GM18511 (cell line): ENCODE measurements at regions not wholly inside any gene's neighbourhood (a gene's known extent, or its start where the extent isn't known, plus 50 kb on each side); places are given as distances from the start of the nearest gene placed in this dataset.
"Not testable (repeated sequence)": the region's sequence is repeated elsewhere in the genome, so short reads cannot be mapped to it uniquely, and the experiment has no call there.

Experiments
- ATAC-seq: cut with Tn5 transposase; IDR thresholded peaks from one replicate; pipeline ENCODE4 v1.9.1; 2021; ENCODE audit warnings: mild to moderate bottlenecking, moderate library complexity; ENCODE audit not compliant: unreplicated experiment

DNA sequence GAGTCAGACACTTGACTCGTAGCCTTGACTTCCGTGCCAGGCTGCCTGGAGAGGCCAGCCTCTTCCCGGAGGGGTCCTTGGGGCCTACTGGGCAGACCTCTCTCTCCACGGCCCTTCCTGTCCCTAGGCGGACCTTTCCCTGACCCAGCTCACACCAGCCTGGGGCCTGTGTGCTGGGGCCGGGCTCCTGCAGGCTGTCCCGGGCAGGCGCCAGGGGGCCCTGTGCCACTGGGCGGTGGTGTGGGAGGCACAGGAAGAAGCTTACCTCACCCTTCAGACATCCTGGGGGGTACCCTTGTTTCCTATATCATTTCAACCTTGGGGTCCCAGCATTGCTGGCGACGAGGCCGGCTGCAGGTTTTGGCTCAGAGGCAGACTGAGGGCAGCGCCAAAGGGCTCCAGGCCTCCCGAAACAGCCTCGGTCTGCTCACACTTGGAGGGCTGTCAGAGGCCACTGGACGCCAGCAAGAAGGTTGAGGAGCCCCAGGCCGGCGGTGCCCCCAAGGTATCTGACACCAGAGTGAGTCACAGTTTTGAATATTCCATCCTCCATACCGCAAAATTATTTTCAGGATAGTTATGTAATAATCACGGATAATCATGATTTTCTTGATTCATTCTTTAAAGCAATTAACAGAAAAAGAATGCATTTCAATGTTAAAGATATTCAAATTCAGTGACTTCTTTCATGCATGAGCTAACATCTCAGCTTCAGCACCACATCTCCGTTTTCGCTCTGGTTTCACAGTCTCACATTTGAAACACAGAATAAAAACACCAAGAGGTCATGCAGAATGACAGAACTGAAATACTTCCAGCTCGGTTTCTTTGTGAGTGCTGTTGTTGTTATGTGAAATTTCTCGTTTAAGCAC, 3967.6 kb upstream of the TPTE start:
- ATAC-seq: peak; percentile 44

DNA sequence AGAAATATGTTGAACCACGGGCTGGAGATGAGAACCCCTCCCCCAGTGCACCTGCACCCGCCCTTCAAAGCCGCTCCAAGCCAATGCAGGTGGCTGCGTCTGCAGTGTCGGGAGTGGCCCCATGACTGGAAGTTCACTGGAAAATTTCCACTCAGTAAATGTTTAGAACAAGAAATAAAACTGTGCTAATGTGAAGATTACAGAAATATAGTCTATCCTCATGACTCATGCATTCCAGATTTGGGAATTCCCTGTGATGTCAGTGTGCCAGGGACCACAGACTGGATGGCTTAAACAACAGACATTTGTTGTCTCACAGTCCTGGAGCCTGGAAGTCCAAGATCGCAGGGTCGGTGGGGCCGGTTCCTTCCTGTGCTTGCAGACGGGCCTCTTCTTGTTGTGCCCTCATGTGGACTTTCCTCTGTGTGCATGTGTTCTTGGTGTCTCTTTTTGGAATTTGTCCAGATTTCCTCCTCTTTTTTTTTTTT, 3967.0 kb upstream of the TPTE start:
- not testable (repeated sequence) for ATAC-seq

- peak; percentile 55 for ATAC-seq
Observed at GRCh38 chr21:6556516-6556915, 3964.9 kb upstream of the TPTE start.

DNA sequence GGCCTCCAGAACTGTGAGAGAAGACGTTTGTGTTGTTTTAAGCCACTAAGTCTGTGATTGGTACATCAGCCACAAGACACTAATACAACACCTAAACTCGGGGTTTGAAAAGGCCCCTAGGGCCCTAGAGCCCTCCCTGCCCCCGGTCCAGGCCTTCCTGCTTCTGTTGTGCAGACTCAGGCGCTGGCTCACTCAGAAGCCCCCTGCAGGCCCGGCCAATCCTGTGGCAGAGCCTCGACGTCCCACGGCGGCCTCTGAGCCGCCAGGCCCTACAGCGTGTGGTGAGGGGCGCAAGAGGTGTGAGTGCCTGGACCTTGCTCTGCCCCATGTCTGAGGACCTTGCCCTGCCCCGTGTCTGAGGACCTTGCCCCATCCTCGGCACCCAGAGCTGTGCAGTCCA, 3964.0 kb upstream of the TPTE start:
- not testable (repeated sequence) for ATAC-seq

- ATAC-seq: not testable (repeated sequence)
Observed at GRCh38 chr21:6561168-6561567, 3960.2 kb upstream of the TPTE start.

DNA sequence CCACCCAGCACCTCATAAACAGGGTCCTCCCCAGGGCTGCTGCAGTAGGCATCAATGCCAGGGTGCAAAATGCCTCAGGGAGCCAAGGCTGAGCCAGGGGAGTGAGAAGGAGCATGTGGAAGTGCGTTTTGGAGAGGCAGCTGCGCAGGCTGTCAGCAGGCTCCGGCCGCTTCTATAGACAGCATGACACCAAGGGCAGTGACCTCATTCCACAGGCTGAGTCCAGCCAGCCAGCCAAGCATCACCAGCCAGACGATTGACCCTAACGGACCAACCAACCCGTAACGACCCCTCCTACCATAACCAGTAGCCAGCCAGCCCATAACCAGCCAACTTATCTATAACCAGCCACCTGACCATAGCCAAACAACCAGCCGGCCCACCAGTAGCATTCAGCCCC, 3959.8 kb upstream of the TPTE start:
- ATAC-seq: not testable (repeated sequence)

DNA sequence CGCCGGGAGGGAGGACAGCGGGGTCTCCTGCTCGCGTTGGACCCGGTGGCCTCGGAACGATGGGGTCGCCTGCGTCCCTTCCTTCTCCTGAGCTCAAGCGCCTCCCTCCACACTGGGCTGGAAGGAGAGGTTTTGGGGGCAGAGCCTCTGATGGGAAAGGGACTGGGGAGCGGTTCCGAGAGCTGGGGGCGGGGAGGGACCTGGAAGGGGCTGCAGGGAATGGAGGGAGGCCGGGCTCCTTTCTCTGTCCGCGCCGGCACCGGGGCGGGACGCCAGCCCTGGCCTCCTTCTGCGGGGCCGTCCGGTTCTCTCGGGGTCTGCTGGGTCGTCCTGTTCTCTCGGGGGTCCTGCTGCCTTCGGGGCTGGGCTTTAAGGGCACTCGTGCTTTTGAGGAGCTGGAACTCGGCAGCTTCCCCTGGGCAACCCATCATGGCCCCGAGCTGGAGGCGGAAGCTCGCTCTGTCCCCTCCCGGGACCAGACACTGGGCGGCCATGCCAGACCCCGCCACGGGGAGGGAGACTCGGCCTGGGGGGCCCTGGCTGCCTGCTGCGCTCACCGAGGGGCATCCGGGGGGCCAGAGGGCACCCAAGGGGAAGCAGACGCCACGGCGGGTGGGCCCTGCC, 3956.7 kb upstream of the TPTE start:
- not testable (repeated sequence) for ATAC-seq

GRCh38 chr21:6565190-6566094, 3955.9 kb upstream of the TPTE start:
- not testable (repeated sequence) for ATAC-seq

- ATAC-seq: not testable (repeated sequence)
Observed at GRCh38 chr21:6567542-6567941, 3953.8 kb upstream of the TPTE start.

DNA sequence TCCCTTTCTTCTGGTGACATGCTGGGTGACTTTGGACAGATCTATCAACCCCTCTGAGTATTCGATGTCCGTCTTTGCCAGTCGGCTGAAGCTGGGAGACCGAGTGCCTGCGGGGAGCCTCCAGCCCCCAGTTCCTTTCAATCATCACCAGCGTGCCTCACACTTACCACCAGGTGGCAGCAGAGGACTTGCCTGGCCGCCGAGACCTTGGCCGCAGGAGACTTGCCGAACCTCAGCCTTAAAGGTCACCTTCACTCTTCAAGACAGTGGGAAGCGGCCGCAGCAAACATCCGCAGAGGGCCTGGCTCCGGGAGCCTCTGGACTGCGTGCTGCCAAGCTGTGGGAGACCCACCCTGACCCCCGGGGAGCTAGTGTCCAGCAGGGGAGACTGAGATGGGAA, 3952.2 kb upstream of the TPTE start:
- peak; percentile 60 for ATAC-seq

DNA sequence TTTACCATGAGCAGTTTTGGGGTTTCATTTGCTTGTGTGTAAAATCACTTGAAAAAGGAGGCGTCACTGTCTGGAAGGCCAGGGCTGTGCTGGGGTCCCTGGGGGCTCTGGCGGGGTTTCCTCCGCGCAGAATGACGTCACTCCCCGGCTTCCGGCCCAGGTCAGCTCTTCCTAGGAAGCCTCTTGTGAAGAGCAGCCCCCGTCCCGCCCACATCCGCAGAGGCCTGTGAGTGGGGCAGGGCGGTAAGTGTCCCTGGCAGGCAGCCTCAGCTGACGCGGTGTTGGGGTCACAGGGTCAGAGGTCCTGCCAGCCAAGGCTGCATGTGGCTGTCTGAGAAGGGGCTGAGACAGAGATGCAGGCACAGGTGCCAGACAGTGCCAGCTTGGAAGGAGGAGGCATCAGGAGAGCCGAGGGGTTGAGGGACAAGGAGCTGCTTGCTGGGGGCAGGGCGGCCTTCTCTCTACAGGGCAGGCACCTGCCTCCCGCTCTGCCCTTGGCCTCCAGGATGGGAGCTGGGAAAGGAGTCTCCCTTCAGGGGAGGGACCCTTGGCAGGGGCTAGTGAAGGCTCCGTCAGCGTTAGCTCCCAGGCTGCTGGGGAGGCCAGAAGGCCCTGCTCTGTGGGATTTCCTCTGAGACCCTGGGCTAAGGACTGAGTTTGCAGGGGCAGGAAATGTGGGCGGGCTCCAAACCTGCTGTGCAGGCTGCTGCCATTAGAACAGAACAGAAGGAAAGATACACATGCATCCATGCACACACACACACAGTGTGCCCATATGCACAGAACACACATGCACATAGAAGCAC, 3951.6 kb upstream of the TPTE start:
- ATAC-seq: peak; percentile 49

GRCh38 chr21:6570700-6571368, 3950.5 kb upstream of the TPTE start:
- ATAC-seq: not testable (repeated sequence)

GRCh38 chr21:6573576-6573975, 3947.8 kb upstream of the TPTE start:
- ATAC-seq: not testable (repeated sequence)

- ATAC-seq: not testable (repeated sequence)
Observed at GRCh38 chr21:6579801-6580200, 3941.6 kb upstream of the TPTE start.
